NCI-H2107 treated with DMSO at 0.1 percent for 48 hours (cell line): ENCODE measurements at regions not wholly inside any gene's neighbourhood (a gene's known extent, or its start where the extent isn't known, plus 50 kb on each side); places are given as distances from the start of the nearest gene placed in this dataset.

ENCODE experiments used
- DNase-seq: peaks from one replicate; lab custom pipeline; 2025; ENCODE audit not compliant: unreplicated experiment; lab: John Stamatoyannopoulos, UW

- no peak for DNase-seq
Observed at GRCh38 chr20:52787216-52787615, 184.9 kb upstream of the TSHZ2 start.

GRCh38 chr20:52785679-52786078, 186.5 kb upstream of the TSHZ2 start:
- DNase-seq = no peak

DNA sequence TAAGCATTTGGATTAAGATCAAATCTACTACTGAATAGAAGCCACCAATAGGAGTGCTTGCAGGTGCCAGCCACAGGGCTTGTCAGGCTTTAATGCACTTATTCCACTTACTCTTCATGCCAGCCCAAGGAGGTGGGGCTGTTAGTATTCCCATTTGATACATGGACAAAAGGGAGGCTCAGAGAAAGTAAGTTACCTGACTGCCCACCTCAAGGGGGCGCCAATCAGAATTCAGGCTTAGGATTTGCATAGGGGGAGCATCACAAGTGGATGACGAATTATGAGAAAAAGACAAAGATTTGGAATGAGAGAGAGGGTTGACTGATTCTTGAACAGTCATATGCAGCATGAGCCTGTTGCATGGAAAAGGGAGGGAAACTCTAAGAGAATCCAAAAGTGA, 188.4 kb upstream of the TSHZ2 start:
- no peak for DNase-seq

- no peak for DNase-seq
Observed at GRCh38 chr20:52780462-52780861, 191.7 kb upstream of the TSHZ2 start.

- DNase-seq = no peak
Observed at GRCh38 chr20:52779125-52779524, 193.0 kb upstream of the TSHZ2 start.

- DNase-seq = no peak
Observed at GRCh38 chr20:52777171-52777570, 195.0 kb upstream of the TSHZ2 start.

DNA sequence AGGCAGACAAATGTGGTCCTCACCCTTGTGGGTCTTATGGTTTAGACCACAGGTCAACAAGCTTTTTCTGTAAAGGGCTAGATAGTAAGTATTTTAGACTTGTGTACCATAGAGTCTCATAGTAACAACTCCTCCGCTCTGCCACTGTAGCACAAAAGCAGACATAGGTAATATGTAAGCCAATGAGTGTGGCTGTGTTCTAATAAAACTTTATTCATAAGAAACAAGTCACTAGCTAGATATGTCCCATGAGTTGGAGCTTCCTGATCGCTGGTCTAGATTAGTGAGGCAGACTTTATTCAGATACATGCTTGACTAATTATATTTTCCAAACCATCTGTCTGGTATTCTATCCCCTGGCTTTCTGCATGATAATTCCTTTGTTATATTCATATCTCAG, 196.4 kb upstream of the TSHZ2 start:
- DNase-seq = no peak

GRCh38 chr20:52768694-52769093, 203.5 kb upstream of the TSHZ2 start:
- no peak for DNase-seq

DNA sequence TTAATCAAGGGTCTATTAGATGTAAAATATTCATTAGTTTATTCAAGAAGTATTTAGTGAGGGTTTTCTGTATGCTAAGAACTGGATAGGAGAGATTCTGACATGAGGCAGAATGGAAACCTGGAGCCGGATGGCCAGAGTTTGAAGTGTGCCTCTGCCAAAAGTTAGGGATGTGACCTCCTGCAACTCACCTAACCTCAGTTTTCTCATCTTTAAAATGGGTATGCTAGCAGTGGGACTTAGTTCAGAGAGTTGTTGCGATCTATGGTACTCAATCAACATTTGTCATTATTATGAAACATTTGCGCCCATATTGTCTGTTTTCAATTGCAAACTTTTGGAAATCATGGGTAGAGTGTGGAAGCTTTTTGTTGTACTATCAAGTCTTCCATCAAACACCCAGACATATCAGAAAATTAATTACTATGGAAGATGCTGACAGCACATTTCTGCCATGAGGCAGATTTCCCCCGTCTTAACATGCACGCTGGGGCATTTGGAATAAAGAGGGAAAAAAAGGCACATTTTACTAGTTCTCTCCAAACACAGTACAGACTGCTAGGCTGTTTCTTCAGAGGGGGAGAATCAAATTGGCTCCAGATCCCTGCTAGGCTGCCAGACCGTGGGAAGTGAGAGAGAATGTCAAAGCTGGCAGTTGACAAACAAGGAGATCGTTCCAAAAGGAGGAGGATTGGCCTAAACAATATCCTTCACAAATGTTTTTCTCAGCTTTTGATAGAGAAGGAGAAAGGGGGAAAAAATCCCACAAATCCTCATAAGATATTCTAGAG, 205.3 kb upstream of the TSHZ2 start:
- no peak for DNase-seq

GRCh38 chr20:52763321-52763853, 208.8 kb upstream of the TSHZ2 start:
- DNase-seq = no peak

- no peak for DNase-seq
Observed at GRCh38 chr20:52761867-52762266, 210.3 kb upstream of the TSHZ2 start.

DNA sequence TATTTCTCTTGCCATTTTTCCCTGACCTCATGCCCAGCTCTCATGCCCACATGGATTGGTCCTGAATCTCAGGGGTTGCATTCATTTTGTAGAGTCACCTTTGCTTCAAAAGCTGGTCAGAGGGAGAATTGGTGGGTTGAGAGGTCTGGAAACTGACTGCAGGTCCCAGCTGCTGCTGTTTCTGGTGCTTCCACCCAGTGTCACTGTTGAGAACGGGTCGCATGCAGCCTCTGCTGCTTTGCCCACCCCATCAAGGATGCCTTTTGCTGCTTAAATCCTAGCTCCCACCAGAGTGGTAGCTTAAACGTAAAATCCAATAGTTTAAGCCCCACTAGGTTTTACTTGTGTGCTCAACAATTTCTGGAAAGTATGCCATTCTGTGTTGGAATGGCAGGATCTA, 211.4 kb upstream of the TSHZ2 start:
- DNase-seq = no peak

DNA sequence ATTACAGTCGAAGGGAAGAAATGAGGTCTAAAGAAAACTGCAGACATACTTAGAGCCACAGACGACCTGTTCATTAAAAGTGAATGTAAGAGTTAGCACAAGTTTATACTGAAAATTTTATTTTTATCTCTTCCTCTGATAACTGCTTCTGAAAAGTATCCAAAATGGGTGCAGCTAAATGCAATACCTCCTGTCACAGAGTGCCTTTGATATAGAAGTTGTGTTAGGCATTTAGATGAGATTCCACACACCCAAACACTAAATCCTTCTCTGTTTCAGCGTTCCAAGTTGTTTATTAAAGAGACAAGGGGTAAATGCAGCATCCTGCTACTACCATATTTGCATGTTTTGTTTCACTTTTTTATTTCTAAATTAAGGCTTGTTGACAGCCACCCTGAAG, 214.7 kb upstream of the TSHZ2 start:
- no peak for DNase-seq

- no peak for DNase-seq
Observed at GRCh38 chr20:52755744-52756143, 216.4 kb upstream of the TSHZ2 start.

DNA sequence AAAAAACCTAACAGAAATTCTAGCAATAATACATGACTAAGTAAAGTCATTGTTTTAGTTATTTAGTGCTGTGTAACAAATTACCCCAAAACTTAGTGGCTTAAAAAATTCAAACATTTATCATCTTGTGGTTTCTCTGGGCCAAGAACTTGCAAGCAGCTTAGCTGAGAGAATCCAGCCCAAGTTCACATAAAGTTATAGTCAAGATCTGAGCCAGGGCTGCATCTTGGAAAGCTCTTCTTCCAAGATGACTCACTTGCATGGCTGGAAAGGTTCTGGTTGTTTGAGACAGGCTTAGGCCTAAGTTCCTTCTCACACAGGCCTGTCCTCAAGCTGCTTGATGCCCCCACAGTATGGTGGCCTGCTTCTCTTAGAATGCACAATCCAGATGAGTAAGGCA, 217.8 kb upstream of the TSHZ2 start:
- DNase-seq = no peak

DNA sequence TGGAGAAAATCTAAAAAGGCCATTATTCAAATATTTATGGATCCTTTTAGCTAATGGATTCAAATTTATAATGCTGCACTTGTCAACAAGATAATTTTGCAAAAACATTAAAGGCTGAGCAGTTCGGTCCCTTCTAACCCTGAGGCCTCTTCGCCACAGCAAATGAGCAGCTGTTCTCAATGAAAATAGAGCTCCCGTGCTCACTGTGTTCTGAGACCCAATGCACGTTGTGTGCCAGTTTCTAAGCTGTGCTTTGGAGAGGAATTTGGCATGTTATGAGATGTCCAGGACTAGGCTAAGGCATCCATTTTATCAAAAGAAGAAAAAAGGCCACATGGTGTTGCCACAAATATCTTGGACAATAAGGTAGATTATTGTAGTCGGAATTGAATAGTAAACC, 220.1 kb upstream of the TSHZ2 start:
- DNase-seq = no peak

GRCh38 chr20:52751571-52751970, 220.6 kb upstream of the TSHZ2 start:
- DNase-seq = no peak

- no peak for DNase-seq
Observed at GRCh38 chr20:52749938-52750337, 222.2 kb upstream of the TSHZ2 start.

GRCh38 chr20:52748990-52749389, 223.2 kb upstream of the TSHZ2 start:
- no peak for DNase-seq

DNA sequence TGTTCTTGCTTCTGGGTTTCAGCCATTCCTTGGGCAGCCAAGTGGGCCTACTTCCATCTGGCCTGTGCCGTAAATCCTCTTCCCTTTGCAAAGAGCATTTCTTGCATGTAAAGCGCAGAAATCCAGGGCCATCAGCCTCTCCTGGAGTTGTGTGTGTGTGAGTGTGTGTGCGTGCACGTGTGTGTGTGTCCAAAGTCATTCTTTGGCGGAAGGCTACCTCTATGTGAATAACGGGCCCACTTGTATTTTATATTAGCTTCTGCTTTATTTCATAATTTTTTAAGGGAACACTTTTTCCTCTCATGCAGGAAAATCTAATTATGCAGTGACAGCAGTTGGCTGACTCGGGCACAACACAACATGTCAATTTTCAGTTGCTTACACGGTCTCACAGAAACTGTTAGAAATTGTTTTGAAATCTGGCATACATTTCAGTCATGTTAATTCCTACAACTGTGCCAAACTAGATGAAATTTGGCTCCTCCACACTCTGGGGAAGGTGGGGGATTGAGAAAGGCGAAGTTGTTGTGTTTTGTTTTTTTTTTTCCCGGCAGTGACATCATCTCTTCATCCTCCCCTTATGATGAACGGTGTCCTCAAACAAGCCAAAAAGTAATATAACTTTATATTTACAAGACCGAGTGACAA, 223.7 kb upstream of the TSHZ2 start:
- DNase-seq = no peak

DNA sequence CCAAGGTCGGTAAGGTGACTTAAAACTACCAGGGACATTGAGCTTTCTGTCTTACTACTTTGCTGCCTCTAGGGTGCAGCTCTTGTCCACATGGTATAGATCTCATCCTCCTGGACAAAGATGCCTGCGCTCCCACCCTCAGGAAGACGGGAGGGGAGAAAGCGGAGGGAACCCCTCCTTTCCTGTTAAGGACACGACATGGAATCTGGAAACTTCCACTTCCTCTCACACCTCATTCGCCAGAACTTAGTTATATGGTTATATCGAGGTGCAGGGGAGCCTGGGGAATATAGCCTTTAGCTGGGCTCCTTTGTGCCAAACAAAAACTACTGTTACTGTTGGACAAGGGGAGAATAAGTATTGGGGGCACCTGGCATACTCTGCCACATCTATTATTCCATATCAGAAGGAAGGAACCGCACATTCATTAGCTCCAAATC, 224.3 kb upstream of the TSHZ2 start:
- no peak for DNase-seq

GRCh38 chr20:52746770-52747169, 225.4 kb upstream of the TSHZ2 start:
- DNase-seq = no peak
